HG03103 (cell line): ENCODE measurements at regions not wholly inside any gene's neighbourhood (a gene's known extent, or its start where the extent isn't known, plus 50 kb on each side); places are given as distances from the start of the nearest gene placed in this dataset.

Experiments
- ATAC-seq: cut with Tn5 transposase; IDR thresholded peaks from one replicate; pipeline ENCODE4 v1.9.1; 2021; ENCODE audit warnings: low read depth; ENCODE audit not compliant: unreplicated experiment

- ATAC-seq: no peak
Observed at GRCh38 chr4:89556601-89557305, 249.2 kb upstream of the GPRIN3 start.

DNA sequence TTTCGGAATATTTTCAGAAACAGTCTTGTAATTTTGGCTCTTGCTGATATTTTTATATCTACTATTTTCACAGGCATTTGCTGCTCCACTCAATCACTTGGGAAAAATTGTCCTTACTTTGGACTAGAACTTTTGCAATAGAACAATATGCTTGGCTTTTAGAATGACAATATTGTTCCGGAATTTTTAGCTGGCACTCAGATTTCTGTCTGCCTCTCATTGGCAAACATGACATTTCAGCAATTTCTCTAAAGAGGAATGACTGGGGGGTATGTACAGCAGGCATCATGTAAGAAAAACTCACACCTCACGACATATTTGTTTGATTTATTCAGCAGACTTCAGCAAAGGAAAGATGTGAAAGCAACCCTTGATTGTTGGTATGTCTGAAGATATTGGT is 243.6 kb upstream of the GPRIN3 start:
- ATAC-seq: no peak

GRCh38 chr4:89549907-89550306 is 242.3 kb upstream of the GPRIN3 start:
- ATAC-seq: no peak

DNA sequence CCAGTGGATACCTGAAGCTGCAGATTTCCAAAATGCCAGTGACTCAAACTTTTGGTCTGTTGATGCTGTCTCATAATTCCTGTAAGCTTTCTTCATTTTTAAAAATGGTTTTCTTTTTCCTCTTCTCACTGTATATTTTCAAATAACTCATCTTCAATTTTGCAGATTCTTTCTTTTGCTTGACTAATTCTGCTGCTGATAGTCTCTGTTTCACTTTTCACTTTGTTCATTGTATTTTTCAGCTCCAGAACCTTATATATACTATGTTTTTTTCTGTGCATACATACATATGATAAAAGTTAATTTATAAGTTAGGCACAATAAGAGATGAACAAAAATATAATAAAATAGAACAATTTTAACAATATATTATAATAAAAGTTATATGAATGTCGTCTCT is 237.7 kb upstream of the GPRIN3 start:
- no peak for ATAC-seq

GRCh38 chr4:89541998-89542397 is 234.4 kb upstream of the GPRIN3 start:
- no peak for ATAC-seq

DNA sequence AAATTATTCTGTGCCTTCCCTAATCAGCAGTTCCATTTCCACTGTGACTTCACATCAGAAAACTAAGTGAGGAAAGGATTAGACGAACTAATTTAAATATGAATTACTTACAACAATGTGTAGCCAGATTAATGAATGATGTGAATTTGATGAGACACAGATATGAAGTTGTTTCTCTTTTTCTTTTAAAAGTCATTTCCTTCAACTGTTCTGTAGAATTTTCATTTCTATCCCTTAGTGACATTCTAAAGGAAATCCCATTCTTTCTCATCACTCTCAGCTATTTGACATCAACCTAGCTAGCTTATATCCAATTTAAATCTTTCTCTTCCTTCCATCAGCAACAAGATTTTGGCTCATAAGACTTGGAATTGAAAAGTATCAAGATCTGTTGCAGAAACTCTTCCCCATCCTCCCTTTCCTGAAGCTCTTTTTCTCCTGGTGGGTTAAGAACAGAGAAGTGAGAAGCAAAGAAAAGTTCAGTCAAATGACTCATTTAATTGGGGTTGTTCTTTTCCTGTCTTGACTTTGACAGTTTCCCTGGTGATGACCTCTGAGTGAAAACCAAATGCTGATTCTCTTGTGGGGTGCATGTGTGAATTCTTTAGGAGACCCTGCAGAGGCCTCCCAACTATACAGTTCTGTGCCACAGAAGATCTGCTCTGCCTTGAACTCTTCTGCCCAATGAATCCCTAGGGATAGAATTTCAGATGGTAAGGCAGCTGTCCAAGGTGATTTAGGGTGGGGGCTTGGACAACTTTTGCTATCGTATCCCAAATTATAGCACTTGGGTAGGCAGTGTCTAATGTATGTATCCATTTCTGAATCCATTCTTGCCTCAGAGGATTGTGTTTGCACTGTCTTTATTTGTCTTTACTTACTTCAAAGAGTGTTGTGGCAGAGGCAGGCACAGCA is 232.5 kb upstream of the GPRIN3 start:
- ATAC-seq: no peak

GRCh38 chr4:89539374-89539773 is 231.8 kb upstream of the GPRIN3 start:
- ATAC-seq: no peak

- no peak for ATAC-seq
Observed at GRCh38 chr4:89538886-89539285, 231.3 kb upstream of the GPRIN3 start.

DNA sequence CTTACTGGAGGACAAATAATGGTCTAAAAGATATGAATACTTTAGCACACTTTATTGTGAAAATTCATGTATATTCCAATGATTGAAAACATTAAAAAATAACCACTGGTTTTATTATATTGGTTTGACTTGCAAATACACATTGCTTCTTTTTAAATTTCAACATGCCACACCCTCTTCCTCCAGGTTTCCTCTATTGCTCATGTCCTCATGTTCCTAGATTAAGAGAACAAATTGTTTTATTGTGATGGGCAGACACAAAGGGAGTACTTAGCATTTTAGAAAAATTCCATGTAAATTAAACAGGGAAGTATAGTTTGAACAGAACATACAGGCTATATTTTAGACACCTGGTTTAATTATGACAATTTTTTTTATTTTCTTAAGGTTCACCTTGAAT is 230.6 kb upstream of the GPRIN3 start:
- no peak for ATAC-seq

DNA sequence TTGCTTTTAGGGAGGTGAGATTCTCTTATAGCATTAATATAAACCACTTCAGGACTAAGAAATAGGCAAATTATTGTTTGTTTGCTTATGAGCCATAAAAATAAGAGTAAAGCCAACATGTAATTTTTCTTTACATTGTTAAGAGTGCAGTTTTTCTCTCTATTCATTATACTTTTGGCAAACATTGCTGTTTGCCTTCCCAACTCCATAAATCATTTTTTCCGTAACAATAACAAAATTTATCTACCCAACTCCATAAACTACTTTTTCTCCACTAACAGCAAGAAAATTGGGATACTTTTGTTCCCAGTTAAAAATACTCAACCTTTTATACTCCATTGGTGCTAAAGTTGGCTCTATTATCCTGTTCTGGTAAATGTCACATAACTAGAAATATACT is 229.7 kb upstream of the GPRIN3 start:
- no peak for ATAC-seq

- no peak for ATAC-seq
Observed at GRCh38 chr4:89535251-89535650, 227.7 kb upstream of the GPRIN3 start.

DNA sequence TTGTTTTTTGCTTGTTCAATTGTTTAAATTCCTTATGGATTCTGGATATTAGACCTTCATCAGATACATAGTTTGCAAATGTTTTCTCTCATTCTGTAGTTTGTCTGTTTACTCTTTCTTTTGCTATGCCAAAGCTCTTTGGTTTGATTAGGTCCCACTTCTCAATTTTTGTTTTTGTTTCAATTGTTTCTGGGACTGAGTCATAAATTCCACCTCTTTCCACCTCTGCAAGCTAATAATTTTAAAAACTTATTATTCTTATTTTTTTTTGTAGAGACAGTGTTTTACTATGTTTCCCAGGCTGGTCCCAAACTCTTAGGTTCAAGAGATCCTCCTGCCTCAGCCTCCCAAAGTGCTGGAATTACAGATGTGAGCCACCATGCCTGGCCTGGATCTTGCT is 226.8 kb upstream of the GPRIN3 start:
- no peak for ATAC-seq

GRCh38 chr4:89531932-89532640 is 224.5 kb upstream of the GPRIN3 start:
- no peak for ATAC-seq

- no peak for ATAC-seq
Observed at GRCh38 chr4:89528526-89529133, 221.0 kb upstream of the GPRIN3 start.

DNA sequence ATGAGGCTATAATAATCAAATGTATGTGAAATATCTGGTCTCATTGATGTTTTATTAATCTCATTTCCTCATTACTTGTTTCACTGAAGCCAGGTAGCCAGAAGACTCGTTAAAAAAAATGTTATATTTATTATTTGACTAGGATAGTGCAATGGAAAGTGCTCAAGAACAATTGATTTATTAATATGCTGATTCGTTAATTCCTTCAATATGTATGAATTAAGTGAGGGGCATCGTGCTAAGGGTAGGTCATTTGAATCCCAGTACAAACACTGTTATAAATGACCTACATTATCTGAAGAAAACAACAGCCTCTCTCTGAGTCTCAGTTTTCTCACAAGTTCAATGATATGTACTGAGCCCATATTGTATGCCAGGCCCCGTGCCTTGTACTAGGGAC is 214.2 kb upstream of the GPRIN3 start:
- no peak for ATAC-seq

DNA sequence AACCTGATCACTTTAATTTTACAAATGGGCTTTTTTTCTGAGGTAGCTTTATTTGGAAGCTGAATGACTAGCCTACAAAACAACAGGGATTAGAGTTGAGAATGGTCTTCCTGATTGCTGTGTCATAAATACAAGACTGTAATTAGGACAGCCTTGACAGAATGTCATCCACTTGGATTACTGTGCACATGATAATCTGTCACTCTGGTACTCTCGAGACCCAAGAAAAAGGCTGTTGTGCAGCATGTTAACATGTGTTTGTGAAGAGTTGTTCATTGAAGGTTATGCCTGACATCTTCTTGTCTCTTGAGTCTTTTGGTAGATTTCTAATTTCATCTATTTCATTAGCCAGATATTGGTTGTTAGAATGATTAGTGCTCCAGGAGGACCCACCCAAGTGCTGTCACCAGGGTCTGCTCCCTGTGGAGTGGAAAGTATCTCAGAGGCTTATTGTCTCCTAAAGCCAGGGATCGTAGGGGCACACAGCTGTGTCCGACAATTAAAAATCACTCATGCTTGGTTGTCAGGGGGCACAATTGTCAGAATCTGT is 212.2 kb upstream of the GPRIN3 start:
- ATAC-seq: no peak

GRCh38 chr4:89518259-89518658 is 210.7 kb upstream of the GPRIN3 start:
- ATAC-seq: no peak

DNA sequence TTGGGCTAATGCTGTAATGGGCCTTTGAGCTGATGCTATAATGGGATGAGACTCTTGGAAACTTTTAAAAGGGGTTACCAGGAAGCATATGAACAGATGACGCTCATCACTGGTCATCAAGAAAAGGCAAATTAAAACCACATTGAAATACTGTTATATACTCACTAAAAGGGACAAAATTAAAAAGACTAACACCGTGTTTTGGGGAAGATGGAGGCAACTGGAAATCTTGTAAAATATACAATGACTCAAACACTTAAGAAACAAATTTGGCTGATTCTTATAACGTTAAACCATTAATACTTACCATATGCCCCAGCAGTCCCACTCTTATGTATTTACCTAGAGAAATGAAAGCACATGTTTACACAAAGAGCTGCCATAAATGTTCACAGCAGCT is 207.2 kb upstream of the GPRIN3 start:
- no peak for ATAC-seq

DNA sequence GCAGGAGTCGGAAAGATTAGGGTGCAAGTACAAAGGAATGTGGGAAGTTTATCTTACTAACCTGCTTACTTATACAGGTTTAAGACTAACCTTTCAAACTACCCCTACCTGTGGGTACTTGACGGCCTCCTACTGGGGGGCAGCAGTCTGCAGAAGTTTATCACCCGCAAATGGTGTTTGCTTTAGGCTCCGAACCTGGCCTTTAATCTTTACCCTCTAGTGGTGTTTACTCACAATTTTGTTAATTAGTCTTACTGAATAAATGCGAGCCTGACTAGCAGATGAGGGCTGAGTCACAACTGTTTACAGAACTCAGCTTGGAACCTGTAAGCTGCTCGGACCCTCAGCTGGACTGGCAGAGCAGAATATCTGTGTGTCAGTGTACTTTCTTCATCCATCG is 204.2 kb upstream of the GPRIN3 start:
- no peak for ATAC-seq

DNA sequence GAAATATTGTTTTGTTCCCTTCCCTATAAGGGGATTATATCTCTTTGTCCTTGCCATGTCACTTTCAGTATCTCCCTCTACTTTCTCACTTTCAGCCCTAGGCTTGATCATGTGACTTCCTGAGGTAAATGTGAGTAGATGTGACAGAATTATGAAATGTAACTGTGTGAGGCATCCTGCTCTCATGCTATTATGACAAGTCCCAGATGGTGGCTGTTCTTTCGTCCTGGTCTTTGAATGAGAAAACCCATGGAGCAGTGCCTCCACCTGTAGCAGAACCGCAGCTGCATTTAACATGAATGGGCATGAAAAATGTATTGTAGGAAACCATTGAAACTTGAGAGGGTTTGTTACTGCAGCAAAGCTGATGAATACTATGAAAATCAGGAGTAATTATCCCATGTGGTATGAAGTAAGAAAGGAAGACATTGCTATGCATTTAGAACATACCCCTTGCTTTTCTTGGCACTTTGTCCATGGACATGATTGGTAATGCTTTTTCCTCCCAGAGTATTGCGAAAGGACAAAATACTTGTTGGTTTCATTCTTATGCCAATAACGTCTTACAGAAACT is 202.2 kb upstream of the GPRIN3 start:
- ATAC-seq: peak; percentile 99
